GM18909 (cell line): ENCODE measurements at regions not wholly inside any gene's neighbourhood (a gene's known extent, or its start where the extent isn't known, plus 50 kb on each side); places are given as distances from the start of the nearest gene placed in this dataset.

Experiments
- ATAC-seq: cut with Tn5 transposase; IDR thresholded peaks from one replicate; pipeline ENCODE4 v1.9.1; 2021; ENCODE audit warnings: mild to moderate bottlenecking; ENCODE audit not compliant: unreplicated experiment, poor library complexity

- ATAC-seq: no peak
Measured at GRCh38 chr3:83715307-83715706, 1243.5 kb upstream of the CADM2 start.

GRCh38 chr3:83729576-83729975 lies 1229.2 kb upstream of the CADM2 start:
- ATAC-seq: no peak

GRCh38 chr3:83734656-83735055 lies 1224.1 kb upstream of the CADM2 start:
- ATAC-seq: no peak

DNA sequence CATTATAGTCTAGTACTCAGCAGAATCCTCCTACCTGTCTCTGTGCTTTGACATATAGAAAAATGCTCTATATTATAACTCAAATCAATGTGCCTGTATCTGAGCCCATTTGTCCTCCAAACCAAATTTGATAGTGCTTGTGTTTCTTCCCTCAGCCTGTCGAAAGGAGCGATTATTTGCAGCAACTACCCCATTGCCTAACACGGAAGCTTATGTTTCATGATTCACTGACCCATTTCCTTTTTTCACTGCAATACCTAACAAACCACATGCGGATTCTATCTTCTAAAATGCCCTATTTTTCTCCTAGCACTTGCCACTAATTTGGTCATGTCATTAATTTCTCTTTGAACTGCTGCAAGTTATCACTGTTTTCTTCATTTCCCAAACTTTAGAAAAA lies 1220.6 kb upstream of the CADM2 start:
- ATAC-seq: no peak

DNA sequence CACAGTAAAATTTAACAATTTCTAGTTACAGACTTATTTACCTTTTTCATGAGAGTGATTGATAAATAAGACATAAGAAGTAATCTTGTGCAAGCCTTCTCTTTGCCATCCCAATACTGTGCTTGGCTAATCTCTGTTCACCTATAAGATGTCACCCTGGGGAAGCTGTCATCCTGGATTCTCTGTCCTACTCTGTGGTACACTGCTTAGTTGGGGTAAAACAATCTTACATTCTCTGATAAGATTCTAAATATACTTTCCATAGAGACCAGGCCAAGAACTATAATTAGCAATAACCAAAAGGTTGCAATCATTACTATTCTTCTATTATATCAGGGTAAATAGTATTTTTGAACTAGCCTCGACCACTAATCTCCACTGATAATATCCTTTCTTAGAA lies 1218.3 kb upstream of the CADM2 start:
- no peak for ATAC-seq

DNA sequence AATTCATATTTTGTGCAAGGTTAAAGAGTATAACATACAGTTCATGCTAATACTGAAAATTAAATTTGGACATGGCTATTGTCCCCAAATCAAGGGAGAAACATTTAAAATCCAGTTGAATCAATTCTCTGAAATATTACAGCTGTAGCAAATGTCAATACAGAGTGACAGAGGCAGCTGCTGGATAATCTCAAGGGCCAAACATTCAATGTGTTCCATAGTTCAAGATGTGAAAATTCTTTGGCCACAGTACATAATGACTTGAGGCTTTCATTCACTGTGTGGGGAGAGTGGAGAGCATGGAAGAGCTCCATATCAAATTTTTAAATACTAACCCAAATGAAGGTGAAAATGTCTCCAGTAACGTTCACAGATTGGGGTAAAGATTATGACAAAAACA lies 1192.8 kb upstream of the CADM2 start:
- no peak for ATAC-seq

GRCh38 chr3:83769791-83770663 lies 1188.8 kb upstream of the CADM2 start:
- ATAC-seq: no peak

DNA sequence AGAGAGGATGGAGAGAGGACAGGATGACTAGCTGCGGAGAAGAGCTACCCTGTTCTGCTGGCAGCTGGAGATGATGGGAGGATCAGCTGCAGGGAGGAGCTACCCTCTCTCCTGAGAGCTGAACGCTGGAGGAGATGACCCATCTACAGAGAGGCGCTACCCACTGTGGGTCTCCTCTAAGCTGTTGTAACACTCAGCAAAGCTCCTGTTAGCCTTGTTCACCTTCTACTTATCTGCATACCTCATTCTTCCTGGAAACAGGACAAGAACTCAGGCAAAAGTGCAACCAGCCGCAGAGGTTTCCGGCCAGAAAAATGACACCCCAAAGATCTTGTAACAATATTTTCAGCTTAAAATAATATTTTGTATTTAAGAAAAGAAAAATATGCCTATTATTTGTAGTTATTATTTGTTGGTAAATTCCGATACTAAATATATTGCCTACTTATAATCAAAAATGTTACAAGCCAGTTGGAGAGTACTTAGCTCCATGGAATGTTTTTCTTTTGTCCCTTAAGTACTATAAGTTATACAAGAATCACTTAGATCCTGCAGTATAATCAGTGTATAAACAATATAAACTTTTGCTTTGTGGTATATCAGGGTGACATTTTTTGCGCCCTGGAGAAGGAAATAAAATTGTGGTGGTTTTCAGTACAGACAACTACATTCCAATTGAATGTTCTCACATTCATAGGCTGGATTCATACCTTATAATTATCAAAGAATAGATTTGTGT lies 1188.0 kb upstream of the CADM2 start:
- no peak for ATAC-seq

GRCh38 chr3:83802801-83803200 lies 1156.0 kb upstream of the CADM2 start:
- ATAC-seq: no peak

GRCh38 chr3:83807511-83807910 lies 1151.3 kb upstream of the CADM2 start:
- no peak for ATAC-seq

- no peak for ATAC-seq
Measured at GRCh38 chr3:83813176-83813575, 1145.6 kb upstream of the CADM2 start.

DNA sequence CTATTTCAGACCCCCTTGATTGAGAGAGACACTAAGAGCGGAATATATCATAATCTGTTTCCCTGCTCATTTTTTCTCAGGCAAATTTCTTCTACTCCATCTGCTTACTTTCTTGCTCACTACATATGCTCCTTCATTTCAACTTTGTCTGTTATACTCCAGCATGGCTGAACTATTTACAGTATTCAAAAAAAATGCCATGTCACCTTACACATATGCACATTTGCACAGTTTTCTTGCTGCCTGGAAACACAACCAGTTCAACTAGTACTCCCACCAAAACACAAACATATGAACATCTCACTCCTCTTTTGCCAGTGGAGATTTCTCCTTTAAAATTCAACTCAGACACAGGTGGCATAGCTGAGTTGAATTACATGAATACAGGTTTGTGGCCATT lies 1142.1 kb upstream of the CADM2 start:
- no peak for ATAC-seq

- no peak for ATAC-seq
Measured at GRCh38 chr3:83821506-83821905, 1137.3 kb upstream of the CADM2 start.

- ATAC-seq: no peak
Measured at GRCh38 chr3:83823095-83823494, 1135.7 kb upstream of the CADM2 start.

- ATAC-seq: no peak
Measured at GRCh38 chr3:83835040-83835439, 1123.7 kb upstream of the CADM2 start.

DNA sequence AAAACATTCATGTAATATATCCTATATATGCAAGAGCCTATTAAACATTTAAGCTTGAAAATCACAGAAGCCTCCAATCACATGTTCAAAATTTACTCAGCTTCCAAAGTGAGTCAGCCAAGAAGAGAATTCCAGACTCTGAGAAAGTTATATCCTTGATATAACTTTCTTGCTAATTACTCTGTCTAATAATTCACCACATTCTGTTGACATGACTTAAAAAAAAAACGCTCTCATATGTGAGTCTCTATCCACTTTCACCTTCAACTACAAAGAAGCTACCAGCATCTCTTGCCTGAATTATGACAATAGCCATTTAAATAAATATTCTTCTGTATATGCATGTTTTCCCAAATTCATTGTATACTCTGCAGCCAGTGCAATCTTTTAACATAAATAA lies 1116.3 kb upstream of the CADM2 start:
- ATAC-seq: no peak

GRCh38 chr3:83843716-83844115 lies 1115.1 kb upstream of the CADM2 start:
- ATAC-seq: no peak

GRCh38 chr3:83849106-83849730 lies 1109.6 kb upstream of the CADM2 start:
- ATAC-seq: no peak

GRCh38 chr3:83863380-83863779 lies 1095.4 kb upstream of the CADM2 start:
- no peak for ATAC-seq

DNA sequence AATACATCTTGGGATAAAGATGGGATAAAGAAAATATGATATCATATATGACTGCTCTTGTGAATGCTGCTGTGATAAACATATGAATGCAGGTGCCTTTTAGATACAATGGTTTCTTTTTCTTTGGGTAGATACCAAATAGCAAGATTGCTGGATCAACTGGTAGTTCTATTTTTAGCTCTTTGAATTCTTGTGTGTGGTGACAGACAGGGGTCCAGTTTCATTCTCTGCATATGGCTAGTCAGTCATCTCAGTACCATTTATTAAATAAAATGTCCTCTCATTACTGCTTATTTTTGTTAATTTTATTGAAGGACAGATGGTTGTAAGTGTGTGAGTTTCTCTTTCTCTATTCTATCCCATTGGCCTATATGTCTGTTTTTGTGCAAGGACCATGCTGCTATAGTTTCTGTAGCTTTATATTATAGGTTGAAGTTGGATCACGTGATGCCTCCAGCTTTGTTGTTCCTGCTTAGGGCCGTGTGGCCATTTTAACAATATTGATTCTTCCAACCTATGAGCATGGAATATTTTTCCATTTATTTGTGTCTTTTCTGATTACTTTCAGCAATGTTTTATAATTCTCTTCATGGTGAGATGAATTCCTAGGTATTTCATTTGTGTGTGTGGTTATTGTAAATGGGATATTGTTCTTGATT lies 1089.8 kb upstream of the CADM2 start:
- ATAC-seq: no peak

GRCh38 chr3:83873550-83873949 lies 1085.2 kb upstream of the CADM2 start:
- no peak for ATAC-seq
